CD1c-positive myeloid dendritic cell (primary cell): ENCODE measurements at regions not wholly inside any gene's neighbourhood (a gene's known extent, or its start where the extent isn't known, plus 50 kb on each side); places are given as distances from the start of the nearest gene placed in this dataset.
"Not testable (repeated sequence)": the region's sequence is repeated elsewhere in the genome, so short reads cannot be mapped to it uniquely, and the experiment has no call there.

Experiments
- DNase-seq: peaks from one replicate; pipeline ENCODE4 v3.0.0-alpha.2; 2016; ENCODE audit errors: extremely low spot score

DNA sequence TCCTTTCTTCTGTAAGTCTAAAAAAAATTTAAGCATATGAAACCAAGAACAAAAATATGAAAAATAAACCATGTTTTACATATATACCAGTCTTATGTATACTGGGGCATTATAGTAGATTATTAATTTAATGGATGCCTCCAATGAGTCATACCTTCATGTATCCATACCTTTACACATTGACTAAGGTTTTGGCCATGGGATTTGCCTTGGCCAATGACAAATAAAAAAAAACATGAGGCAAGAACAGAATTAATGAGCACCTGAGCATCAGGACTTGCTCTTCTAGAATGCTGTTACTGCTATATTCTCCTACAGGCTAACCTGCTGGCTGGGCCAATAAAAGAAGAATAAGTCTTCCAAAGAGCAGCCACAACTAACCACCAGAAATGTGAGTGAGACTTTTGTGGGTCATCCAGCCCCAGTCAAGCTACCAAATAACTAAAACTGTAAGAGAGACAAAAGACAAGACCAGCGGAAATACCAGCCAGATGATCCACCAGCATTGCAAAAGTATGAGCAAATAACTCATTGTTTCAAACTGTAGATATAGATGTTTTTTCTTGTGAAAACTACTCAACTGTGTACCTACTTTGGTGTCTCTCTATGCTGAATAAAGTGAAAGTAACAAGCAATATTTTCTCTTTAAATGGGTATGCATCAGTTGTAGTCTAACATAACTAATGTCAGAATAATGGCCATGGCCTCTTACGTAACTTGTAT, 749.6 kb upstream of the VRK2 start:
- no peak for DNase-seq

DNA sequence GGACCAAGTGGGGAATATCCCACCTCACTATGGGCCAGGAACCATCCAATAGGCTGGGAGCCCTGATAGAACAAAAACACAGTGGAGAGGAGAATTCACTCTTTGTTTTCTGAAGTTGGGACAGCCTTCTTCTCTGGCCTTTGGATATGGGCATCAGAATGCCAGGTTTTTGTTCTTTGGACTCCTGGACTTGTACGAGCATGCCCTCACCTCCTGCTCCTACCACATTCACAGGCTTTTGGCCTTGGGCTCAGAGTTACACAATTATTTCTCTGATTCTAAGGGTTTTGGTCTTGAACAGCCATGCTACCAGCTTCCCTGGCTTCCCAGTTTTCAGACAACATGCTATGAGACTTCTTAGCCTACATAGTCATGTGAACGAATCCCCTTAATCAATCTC, 732.9 kb upstream of the VRK2 start:
- no peak for DNase-seq

DNA sequence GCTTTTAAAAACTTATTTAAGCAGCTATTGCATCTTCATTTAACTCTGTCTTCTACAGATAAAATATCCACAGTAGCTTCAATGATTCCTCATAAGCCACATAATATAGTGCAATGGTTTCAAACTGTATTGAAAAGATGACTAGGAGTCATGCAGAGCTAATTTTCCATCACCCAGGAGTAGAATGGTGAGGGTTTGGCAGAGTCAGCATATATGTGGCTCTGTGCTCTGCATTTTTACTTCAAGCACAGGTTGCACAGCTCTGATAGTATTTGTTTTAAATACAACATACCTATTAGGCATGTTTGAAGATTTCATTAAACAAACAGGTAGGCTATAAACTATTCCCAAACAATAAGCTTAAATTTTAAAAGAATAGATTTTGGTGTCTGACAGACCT, 731.9 kb upstream of the VRK2 start:
- DNase-seq: no peak

DNA sequence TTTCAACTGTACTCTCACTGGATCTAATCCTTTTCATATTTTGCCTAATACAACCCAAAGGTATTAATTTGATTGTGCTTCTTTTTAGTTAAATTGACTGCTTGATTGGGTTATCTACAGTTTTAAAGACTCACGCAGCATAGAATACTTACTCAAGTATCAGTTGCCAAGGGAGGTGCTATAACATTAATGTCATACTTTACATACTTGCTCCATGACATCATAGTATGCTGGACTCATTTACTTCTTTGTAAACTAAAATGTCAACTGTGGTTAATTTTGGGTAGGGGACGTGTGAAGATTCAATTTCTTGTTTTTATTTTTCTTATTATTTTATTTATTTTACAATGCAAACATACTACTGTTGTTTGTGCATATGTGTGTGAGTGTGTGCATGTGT, 716.2 kb upstream of the VRK2 start:
- DNase-seq: no peak

DNA sequence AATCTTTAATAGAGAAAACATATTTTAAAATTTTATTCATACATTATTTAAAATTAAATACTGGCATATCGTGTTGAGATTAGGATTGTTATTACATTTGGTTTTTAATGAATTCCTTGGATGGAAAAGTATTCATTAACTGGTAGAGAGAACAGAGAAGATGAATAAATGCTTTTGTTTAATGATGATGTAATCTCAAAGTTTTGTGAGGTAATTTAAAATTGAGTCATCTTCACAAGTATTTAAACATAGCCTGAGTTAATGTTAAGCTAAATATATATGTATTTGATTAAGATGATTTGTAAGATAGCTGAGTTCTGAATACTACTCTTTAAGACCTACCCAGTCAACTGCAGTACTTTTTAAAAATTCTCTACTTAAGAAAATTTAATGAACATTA, 713.4 kb upstream of the VRK2 start:
- no peak for DNase-seq

DNA sequence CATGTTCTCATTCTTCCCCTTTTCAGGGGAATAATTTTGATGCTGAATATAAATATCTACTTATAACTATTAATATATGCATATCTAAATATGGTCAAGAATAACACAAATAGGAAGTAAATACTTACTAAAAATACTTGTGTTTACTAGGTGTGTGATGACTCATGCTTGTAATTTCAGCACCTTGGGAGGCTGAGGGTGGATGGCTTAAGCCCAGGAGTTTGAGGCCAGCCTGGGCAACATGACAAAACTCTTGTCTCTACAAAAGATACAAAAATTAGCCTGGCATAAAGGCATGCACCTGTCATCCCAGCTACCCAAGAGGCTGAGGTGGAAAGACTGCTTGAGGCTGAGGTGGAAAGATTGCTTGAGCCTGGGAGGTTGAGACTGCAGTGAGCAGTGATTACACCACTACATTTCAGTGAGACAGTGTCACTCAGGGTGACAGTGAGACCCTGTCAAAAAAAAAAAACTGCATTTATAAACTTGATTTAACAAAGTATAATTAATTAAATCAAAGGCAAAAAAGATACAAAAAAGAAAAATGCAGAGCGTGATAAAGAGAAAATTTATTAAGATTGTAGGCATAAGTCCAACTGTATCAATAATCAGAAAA, 703.1 kb upstream of the VRK2 start:
- DNase-seq: no peak

DNA sequence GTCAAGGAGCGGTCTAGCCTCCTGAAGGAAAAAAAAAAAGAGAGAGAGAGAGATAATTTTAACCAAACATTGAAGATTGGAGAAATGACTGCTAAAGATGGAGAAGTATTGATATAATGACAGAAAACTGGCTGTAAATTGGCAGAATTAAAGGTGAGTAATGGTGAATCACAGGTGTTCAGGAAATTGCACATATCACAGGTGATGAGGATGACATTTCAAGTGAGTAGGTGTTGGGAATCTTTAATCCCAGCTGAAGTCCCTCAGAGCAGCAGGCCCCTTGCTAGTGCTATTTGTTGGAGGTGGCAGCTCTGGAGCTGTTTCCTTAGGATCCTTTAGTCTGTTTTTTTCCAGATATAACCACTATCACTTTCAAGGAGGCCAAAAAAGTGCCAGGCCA, 678.4 kb upstream of the VRK2 start:
- no peak for DNase-seq

DNA sequence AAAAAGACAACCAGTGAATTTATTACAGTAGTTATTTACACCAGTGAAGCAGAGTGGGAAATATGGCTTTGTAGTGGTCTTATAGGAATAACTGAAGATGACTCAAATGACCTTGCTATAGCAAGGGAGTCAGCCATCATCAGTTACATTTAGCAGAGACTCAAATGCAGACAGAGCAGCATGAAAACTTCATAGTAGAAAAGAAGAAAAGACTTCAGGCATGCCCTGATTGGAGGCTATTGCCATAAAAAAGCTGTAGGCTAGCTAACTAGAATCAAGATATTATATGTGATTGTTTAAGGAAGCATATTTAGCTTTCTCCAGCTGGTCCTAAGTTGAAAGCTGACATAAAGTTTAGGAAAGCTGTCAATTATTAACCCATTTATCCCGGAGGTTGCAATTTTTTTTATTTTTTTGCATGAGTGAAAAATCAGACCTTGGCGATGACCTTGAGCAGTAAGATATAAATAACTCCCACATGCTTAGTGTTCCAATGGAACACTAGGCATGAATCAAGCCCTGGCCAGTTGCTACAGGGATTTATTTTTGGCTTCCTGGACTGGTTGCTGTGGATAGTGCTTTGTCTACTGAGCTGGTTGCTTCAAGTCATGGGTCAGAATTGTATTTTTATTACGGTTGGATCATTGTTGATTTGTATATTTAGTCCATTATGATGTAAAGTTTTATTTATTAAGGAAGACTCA, 675.6 kb upstream of the VRK2 start:
- DNase-seq: no peak

DNA sequence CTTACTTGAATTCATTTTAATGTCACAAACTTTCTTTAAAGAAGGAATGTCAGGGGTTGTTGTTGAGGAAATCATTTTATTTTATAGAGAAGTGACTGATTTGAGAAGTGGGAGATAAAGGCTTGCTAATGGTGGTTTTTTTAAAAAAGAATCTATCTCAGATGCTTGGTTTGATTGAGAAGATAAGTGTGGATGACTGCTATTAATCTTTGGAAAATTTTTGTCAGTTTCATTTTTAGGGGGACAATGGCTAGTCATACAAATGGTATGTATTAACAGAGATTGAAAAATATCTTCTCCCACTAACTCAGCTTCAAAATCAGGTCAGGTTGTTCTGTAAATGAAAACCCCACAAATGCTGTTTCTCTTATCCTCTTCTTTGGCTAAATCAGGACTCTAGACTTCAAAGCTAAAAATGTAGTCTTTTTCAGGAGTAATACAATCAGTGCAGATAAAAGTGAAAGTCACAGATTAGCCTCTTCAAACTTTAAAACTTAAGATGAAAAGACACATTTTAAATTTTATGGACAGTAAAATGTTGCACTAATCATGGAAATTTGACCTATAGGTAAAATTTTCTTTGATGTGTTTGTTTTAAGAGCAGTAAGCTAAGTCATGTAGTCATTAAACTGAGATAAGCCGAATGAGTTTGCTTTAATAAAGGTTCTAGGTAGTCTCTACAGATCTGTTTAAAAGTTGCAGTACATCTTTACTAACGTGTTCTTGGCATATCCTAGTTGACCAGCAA, 674.2 kb upstream of the VRK2 start:
- DNase-seq: no peak

DNA sequence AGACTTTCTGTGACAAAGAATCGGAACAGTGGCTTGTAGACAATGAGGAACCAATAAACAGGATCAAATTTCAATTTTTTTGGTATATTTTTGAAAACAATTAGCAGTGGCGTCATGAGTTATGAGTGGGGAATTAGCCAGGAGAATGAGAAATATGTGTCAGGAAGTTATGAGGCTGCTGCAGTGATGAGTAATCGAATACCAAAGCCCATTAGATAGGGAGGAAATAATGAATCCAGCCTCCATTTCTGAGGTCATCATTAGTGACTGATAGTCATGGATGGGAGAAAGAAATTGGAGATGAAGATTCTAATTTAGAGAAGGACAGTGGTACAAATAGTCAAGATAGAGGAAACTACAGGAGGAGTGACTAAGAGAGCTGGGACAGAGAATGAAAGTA, 673.1 kb upstream of the VRK2 start:
- no peak for DNase-seq

DNA sequence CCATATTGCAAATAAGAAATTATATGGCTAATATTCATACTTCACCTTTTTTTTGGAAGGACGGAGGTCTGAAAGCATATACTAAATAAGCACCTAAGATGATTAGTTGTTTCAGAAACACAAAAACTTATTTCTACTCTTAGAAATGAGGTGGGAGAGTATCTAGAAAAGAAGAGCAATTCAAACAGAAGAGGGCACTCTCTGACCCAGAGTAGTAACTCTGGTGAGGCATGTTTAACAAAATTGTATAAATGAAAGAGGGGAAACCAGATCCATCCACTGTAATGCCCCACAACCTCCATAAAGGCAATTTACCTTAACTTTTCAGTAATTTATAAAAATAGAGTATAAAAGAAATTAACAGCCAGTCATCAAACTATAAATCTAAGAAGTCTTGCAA, 669.6 kb upstream of the VRK2 start:
- peak; percentile 39 for DNase-seq

DNA sequence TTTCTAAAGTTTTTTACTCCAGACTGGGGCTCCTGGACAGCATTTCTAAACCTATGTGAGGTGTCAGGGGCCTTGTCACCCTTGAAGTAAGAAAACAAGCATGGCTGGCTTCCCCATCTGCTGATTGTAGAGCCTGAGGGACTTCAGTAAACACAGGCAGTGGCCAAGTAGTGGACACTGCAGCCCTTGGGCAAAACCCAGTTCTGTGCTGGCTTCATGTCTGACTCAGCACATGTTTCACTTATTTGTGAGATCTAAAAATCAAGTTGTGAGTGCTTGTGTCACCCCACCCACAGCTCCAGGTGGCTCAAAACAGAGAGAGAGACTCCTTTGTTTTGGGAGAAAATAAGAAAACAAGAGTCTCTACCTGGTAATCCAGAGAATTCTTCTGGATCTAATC, 660.3 kb upstream of the VRK2 start:
- DNase-seq: no peak

DNA sequence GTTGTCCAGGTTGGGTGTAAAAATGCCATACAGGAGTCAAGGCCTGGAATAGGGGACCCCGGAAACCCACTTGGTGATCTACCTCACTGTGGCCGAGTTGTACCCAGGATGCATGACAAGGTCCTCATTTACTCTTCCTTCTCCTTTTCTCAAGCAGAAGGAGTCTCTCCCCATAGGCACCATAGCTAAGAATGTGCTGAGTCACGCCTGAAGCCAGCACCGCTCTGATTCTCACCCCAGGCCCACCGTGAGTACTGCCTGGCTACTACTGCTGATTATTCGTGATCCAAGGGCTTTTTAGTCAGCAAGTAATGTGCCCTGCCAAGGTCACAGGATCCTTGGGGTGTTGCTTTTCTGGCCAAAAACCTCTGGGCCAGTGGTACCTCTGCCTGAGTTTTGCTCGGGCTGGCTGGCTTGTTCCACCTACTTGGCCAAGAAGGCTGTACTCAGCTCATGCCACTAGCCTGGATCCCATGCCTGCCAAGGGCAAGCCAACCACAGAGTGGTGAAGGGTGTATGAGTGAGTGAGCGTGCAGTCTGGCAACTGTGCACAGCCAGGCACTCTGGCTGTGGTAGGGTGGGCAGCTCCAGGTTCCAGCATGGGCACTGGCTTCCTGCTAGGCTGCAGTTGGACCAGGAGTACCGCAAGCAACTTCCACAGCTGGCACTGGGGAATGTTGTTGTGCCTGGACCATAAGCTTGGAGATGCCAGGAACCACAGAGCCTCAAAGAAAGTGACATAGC, 650.1 kb upstream of the VRK2 start:
- DNase-seq: peak; percentile 30

DNA sequence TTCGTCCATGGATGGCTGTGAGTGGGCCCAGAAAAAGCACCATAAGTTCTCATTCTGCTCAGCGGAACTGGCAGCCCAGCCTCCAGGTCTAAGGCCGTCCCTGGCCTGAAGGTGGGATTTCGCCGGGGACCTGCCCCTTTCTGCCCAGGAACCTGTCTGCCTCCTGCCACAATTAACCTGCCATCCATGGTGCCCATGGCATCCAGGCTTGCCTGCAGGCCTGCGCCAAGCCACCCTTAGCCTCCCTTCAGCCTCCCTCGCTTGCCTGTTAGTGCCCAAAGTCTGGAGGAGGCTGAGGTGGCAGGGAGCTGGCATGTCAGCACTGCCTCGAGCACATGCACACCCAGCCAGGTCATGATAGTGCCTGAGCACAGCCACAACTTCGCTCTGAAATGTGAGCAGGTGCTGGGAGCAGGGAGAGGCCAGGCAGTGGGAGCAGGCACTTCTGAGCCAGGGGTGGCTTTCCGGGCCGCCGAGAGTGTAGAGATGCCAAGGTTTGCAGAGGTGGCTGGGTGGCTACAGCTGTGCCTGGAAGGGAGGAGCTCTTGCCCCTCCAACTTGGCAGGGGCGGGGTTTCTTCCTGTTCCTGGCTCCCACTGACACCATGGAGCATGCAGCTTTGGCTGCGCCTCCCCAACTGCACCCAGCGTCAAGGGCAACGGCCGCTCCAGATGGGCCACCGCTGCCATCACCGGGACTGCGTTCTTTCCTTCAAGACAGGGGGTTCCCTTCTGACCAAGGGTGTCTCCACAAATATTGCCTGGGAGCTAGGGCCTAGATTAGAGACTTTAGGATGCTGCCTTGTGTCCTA, 648.9 kb upstream of the VRK2 start:
- no peak for DNase-seq

DNA sequence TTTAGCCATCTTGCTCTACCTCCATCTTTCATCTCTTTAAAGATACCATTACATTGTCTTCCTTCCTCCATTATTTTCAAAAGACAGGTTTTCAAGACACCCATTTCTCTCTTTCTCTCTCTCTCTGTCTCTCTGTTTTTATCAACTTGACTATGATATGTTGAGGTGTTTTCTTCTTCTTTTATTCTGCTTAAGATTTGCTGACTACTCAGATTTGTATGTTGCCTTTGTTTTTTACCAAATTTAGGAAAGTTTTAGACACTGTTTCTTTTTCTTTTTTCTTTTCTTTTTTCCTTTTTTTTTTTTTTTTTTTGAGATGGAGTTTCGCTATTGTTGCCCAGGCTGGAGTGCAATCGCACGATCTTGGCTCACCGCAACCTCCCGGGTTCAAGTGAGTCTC, 647.5 kb upstream of the VRK2 start:
- no peak for DNase-seq

DNA sequence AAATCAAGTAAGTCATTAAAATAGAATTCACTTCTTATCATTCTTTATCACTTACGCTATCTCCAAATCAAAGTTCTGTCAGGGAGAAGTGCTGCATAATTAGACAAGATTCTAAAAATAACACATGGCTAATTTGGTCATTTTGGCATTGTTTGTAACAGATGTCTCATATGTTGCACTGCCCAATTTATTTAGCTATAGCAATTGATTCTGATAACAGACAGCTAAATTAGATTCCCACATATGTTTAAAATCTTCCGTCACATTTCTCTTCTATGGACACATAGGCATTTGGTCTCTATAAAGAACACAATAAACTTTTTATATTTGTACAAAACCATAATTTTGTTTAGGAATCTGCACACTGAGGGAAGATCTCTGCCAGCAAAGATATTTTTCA, 644.5 kb upstream of the VRK2 start:
- no peak for DNase-seq

DNA sequence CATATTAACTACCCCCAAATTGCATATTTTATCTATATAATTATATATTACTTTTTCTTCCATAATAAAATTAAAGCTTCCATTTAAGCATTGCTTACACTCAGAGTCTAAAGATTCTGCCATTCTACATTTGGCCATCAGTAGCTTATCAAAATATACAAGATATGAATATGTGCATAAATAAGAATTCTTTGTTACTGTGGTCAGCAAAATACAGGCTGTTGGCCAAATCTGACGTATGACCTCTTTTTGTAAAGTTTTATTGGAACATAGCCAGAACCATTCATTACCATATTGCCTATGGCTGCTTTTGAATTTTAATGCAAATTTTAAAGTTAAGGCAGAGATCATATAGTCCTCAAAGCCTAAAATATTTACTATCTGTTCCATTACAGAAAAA, 643.9 kb upstream of the VRK2 start:
- DNase-seq: no peak

DNA sequence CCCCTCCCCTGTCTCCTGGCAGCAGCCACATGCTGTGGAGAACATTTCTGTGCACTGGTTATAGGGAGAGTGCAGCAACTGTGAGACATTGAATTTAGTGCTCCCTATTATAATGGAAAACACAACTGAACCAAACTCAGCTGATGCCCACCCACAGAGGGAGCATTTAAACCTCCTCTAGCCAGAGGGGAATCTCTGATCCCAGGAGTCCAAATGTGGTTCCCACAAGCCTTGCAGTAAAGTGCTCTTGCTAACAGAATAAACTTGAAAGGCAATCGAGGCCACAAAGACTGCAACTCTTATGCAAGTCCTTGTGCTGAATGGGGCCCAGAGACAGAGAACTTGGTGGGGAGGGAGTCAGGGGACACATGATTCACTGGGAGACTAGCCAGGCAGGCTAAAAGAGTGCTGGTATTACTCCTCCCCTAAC, 638.8 kb upstream of the VRK2 start:
- DNase-seq: no peak

DNA sequence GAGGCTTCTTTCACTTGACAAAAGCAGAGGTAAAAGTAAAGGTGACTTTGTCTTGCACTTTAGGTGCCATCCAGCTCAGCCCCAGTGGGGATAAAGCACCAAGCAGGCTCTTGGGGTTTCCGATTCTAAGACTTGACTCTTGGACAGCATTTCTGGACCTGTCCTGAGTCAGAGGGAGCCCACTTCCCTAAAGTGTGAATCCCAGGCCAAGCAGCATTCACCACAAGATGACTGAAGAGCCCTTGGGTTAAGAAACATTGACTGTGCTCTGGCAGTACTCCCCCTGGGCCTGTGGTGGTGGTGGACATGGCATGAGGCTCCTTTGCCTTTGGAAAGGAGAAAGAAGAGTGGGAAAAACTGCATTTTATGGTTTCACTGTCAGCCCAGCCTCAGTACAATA, 638.0 kb upstream of the VRK2 start:
- DNase-seq: peak; percentile 32

DNA sequence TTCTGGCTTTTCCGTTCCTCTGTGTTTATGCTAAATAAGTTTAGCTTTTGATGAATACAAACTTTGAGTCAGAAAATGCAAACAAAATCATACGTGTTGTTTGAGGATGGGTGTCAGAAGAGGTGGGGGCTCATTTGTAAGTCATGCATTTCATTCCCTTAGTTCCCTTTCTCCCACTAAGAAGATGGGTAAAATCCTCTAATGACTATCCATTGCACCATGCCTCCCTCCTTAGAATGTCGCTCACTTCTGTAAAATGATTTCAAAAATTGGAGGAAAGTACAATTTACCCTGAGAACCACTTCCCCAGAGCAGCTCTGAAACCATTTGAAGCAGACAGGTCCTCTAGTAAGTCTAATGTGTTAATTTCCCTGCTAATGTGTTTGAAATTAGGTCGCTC, 629.6 kb upstream of the VRK2 start:
- peak; percentile 45 for DNase-seq

DNA sequence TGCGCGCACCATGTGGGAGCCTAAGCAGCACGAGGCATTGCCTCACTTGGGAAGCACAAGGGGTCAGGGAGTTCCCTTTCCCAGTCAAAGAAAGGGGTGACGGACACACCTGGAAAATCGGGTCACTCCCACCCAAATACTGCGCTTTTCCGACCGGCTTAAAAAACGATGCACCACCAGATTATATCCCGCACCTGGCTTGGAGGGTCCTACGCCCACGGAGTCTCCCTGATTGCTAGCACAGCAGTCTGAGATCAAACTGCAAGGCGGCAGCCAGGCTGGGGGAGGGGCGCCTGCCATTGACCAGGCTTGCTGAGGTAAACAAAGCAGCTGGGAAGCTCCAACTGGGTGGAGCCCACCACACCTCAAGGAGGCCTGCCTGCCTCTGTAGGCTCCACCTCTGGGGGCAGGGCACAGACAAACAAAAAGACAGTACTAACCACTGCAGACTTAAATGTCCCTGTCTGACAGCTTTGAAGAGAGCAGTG, 627.7 kb upstream of the VRK2 start:
- DNase-seq: not testable (repeated sequence)
